ENCODE measurements at regions not wholly inside any gene's neighbourhood (a gene's known extent, or its start where the extent isn't known, plus 50 kb on each side); places are given as distances from the start of the nearest gene placed in this dataset.

DNA sequence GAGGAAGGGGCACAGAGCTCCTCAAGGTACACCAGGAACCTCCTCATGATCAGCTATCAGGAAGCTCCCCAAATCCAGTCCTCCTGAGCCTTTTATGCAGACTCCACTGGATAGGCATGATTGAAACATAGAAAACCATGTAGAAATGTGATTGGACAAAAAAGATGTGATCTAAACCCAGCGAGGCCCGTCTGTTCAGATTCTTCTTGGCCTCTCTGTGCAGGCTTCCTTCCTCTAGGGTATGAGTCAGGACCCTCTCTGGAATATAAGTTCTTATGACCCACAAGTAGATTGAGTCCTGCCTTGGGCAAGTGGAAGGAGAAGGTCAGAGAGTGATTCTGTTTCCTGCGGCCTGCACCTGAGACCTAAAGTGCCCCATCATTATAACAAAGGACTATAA, 166.3 kb downstream of the PHLDA1 start:
- FAIRE-seq (no peak), DNase-seq (ENCODE audit: insufficient read length, low spot score) (no peak)
- TF ChIP-seq, protein P1, sequence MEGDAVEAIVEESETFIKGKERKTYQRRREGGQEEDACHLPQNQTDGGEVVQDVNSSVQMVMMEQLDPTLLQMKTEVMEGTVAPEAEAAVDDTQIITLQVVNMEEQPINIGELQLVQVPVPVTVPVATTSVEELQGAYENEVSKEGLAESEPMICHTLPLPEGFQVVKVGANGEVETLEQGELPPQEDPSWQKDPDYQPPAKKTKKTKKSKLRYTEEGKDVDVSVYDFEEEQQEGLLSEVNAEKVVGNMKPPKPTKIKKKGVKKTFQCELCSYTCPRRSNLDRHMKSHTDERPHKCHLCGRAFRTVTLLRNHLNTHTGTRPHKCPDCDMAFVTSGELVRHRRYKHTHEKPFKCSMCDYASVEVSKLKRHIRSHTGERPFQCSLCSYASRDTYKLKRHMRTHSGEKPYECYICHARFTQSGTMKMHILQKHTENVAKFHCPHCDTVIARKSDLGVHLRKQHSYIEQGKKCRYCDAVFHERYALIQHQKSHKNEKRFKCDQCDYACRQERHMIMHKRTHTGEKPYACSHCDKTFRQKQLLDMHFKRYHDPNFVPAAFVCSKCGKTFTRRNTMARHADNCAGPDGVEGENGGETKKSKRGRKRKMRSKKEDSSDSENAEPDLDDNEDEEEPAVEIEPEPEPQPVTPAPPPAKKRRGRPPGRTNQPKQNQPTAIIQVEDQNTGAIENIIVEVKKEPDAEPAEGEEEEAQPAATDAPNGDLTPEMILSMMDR (IDR thresholded peaks at IDR 0.05; ENCODE audit: insufficient read depth, missing control alignments): no peak

DNA sequence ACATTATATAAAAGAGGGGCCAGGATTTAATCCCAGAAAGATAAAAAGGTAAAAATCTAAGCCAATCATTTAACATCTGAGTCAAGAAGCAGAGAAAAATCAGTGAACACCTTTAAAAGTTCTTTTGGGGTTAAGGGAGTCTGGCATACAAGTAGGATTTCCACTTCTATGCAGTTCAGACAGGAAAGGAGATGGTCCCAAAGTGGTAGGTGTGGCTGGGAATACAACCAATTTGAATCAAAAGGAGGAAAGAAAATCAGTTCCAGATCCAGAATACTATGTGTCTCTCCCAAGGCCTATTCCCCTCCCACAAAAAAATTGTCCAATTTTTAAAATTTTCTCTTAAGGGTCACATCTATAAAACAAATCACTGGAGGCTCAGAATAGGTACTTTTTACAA, 167.4 kb downstream of the PHLDA1 start:
- no peak for FAIRE-seq

DNA sequence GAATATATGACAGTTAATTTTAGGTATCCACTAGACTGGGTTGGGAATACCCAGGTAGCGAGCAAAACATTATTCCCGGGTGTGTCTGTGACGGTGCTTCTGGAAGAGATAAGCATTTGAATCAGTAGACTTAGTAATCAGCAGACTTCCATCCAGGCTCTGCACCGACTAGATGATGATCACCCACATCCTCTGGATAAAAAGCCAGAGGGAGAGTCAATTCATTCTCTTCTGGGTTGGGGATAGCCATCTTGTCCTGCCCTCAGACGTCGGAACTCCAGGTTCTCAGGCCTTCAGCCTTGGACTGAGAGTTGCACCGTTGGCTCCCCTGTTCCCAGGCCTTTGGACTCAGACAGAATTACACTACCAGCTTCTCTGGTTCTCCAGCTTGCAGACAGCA, 168.0 kb downstream of the PHLDA1 start:
- FAIRE-seq (no peak), DNase-seq (ENCODE audit: insufficient read length, low spot score) (no peak)
- TF ChIP-seq, protein P1 (IDR thresholded peaks at IDR 0.05; ENCODE audit: insufficient read depth, missing control alignments): no peak

More for the DNA sequence above, 167.4 kb downstream of the PHLDA1 start:
- TF ChIP-seq, protein P1 (IDR thresholded peaks at IDR 0.05; ENCODE audit: insufficient read depth, missing control alignments): no peak
- no peak for DNase-seq (ENCODE audit: insufficient read length, low spot score)

DNA sequence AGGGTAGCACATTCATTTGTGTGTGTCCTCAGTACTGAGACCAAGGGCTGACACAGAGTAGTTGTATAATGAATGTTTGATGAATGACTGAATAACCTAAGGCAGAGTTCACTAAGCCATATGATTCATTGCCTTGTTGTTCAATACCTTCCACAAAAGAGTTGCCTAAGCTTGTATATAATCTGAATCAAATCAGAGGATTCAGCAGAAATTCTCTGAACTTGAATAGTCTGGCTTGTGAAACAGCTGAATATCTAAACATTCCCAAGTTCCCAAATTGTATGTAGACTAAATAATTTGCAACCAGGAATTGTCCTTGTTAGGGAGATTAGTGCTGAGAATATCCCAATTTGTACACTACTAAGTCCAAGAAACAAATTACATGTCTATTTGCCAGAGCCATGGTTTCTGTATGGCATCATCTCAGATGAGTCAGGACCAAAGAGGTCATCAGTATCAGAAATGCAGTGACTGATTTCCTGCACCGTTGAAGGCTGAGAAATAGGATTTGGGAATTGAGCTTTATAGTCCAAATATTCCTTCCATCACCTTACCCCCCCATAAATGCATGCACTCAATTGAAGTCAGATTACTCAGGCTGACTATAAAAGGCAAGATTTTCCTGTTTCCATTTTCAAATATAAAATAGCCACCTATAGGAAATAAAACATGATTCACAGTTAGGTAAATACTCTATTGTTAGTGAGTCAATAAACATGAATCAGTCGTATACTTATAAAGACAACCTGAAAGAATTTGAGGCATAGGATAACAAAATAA, 168.7 kb downstream of the PHLDA1 start:
- TF ChIP-seq, protein P1 (IDR thresholded peaks at IDR 0.05; ENCODE audit: insufficient read depth, missing control alignments): no peak
- DNase-seq (ENCODE audit: insufficient read length, low spot score) (no peak), FAIRE-seq (no peak)

DNA sequence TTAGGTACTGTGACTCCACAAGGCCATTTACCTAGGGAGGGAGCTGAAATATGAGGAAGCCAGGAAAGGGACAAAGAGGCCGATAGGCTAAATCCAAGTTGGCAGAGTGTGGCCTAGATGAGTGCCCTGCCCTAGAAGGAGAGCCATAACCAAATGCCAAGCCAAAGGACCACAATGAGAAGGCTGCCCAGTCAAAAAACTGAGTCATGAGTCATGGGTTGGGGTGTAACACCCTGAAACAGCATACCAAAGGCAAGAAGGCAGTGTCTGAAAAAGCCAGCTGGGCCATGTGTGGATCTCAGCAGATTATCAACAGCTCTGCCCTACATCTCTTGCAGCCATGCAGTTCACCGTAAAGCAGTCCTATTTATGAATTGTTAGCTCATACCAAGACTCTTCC, 171.7 kb downstream of the PHLDA1 start:
- no peak for FAIRE-seq
- no peak for DNase-seq (ENCODE audit: insufficient read length, low spot score)
- TF ChIP-seq, protein P1 (IDR thresholded peaks at IDR 0.05; ENCODE audit: insufficient read depth, missing control alignments): no peak

DNA sequence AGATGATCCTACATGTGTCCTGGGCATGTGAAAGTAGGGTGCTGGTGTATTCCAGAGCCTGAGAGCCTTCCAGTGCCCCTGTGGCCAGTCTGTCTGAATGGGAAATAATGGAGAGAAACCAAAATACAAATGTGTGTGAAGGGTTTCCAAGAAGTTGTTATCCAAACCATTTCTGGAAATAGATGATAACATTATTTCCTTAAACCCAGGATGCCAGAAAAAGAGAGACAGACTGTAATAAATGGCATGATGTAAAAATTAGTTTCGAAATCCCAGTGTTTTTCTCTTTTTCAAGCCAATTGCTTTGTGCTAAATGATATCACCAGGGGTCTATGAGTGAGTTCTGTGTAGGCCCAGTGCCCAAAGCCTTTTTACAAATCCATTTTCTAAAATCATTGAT, 175.3 kb downstream of the PHLDA1 start:
- TF ChIP-seq, protein P1 (IDR thresholded peaks at IDR 0.05; ENCODE audit: insufficient read depth, missing control alignments): no peak
- FAIRE-seq (no peak), DNase-seq (ENCODE audit: insufficient read length, low spot score) (no peak)

DNA sequence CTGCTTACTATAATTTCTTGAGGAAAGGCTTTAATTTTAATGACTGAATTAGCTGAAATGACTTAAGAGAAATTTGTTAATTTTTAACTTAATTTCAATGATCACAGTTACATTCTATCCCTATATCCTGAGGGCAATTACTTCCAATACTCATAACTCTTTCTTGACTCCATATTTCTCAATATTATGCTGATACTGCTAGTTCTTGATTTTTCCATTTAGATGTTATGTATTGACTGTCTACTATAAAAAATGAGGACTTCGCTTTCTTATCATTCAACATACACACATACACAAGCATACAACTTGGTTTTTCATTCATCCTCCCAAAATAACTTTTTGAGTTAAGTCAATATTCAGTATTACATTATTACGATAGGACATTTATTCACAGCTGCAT, 176.2 kb downstream of the PHLDA1 start:
- DNase-seq (ENCODE audit: insufficient read length, low spot score) (no peak), FAIRE-seq (no peak)
- TF ChIP-seq, protein P1 (IDR thresholded peaks at IDR 0.05; ENCODE audit: insufficient read depth, missing control alignments): no peak
